ENCODE measurements at regions not wholly inside any gene's neighbourhood (a gene's known extent, or its start where the extent isn't known, plus 50 kb on each side); places are given as distances from the start of the nearest gene placed in this dataset.

- no peak for DNase-seq
Observed at GRCh38 chr2:234673961-234674759, 177.3 kb upstream of the ARL4C start.

DNA sequence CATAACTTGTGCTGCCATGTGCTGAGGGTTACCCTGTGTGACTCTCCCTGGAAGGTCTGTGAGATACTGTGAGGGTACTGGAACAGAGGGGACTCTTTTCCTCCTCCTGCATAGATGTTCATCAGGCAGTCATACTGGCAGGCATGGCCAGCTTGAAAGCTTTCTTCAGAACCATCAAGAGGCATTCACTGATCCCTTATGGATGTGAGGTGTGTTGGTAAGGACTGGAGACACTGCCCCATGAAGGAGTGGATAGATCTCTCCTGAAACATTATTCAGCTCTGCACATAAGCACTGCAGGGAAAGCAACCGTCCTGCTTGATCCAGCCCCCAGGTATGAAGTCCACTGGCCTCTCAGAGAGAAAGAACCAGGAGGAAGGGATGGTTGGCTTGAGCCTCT is 176.6 kb upstream of the ARL4C start:
- DNase-seq: no peak

GRCh38 chr2:234672498-234673150 is 175.7 kb upstream of the ARL4C start:
- DNase-seq: no peak

DNA sequence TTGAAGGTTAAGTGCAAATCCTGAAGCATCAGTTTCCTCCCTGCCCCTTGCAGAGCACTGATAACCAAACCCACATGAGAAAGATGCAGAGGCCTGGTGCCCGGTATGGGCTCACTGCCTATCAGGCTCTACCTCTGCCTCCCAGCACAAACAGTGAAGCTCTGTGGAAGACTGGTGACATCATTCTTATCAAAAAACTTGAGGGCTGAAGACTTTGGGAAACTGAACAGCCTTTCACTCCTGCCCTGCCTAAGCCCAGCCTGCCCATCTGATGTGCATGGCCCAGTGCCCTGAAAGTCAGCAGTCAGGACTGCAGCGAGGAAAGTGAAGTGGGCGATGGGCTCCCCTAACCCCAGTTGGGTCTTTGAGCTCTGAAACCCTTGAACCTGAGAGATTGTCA is 174.8 kb upstream of the ARL4C start:
- no peak for DNase-seq

DNA sequence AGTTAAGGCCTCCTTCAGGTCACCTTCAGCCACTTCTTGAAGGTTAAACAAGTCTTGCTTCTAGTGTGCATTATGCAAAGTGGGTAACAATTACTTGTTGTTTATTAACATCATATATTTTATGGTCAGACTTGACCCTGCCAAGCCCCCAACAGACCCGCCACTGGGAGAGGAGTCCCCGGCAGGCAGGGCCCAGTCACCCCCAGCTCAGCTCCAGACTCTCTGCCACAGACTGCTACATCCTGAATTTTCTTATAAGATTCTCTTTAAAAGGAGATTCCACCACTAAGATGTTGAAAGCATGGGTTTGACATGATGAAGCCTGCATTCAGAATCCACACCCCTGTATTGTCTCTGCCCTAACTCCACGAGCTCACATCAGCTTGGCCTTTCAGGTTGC is 174.3 kb upstream of the ARL4C start:
- no peak for DNase-seq

DNA sequence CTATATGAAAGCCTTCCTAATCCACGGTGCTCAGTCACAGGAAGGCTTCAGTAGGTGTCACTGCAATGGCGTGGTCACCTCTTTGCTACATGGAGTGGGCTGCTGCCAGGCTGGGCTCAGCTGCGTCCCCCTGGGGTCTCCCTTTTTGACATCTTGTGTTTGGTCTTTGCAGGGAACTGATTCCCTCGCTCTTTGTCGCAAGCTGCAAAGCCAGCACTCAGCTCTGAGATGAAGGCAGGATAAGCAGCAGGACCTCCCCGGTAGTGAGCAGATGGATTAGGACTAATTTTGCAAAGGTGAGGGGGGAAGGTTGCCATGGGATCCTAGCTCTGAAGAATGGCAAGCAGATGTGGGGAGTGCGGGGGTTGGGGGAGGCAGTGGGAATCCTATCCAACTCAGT is 173.9 kb upstream of the ARL4C start:
- DNase-seq: no peak

DNA sequence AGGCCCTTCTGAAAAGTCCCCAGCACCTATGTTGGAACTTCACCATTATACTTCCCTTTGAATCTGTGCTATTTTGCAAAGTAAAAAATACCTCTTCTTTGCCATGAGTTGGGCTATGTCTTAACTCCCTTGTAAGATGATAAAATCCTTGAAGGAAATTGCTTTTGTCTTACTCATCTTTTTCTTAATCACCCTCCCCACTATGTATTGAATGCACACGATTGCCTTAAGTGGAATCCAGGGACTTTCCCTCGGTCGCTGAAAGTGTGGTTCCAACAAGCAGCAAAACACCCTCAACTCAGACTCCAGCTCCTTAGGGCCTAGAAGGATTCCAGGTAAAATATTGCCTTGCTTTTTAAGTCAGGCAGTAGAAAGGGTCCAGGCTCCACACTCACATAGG is 173.2 kb upstream of the ARL4C start:
- no peak for DNase-seq

DNA sequence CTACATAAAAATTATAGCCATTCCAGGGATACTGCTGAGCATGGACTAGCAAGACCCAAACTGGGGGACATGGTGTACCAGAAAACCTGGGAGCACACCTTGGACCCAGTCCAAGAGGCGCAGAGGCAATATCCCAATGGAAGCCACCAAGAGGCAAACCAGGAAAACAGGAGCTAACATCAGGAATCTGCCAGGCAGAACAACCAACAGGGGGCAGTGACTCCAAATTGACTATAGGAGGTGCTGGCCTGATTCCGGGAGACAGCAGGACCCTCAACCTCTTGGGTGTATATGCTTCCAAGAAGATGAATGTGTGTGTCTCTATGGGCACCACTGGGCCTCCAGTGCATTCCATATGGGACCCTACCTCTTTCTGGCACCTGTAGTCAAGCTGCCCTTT is 172.7 kb upstream of the ARL4C start:
- no peak for DNase-seq

GRCh38 chr2:234669001-234669400 is 172.1 kb upstream of the ARL4C start:
- DNase-seq: no peak

GRCh38 chr2:234666911-234667310 is 170.0 kb upstream of the ARL4C start:
- no peak for DNase-seq

GRCh38 chr2:234665304-234665703 is 168.4 kb upstream of the ARL4C start:
- no peak for DNase-seq

DNA sequence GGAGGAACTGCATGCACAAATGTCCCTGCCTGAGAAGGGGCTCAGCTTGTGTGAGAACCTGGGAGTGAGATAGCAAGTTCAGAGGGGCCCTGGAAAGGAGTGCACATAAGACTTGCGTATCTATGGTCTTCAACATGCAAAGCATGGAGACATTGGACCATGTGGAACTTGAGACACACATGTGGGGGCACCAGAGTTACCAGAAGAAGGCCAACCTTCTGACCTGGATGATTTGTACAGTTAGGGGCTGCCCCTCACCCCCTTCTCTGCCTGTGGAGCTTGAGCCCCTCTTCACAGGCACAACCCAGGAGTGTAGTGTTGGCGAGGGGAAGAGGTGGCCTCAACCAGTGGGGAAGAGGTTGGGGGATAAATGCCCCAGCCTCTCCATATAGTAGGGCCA is 165.0 kb upstream of the ARL4C start:
- no peak for DNase-seq

GRCh38 chr2:234661175-234661574 is 164.3 kb upstream of the ARL4C start:
- DNase-seq: no peak

DNA sequence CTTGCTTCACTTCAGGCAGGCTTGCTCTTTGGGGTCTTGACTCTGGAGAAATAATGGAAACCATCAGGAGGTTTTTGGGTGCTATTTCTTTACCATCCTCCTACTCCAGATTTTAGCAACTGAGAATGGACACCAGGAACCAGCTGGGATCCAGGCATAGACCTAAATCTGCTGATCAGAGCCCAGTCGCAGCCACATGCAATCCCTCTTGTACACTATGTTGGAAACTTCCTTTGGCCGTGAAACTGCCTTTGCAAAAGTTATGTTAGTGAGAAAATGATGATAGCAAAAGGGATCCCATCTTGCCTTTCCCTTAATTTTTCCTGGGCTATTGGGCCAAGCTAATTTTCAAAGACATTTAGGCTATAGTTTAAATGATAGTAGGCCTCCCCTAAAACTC is 158.8 kb upstream of the ARL4C start:
- no peak for DNase-seq

GRCh38 chr2:234650911-234651310 is 154.0 kb upstream of the ARL4C start:
- no peak for DNase-seq

DNA sequence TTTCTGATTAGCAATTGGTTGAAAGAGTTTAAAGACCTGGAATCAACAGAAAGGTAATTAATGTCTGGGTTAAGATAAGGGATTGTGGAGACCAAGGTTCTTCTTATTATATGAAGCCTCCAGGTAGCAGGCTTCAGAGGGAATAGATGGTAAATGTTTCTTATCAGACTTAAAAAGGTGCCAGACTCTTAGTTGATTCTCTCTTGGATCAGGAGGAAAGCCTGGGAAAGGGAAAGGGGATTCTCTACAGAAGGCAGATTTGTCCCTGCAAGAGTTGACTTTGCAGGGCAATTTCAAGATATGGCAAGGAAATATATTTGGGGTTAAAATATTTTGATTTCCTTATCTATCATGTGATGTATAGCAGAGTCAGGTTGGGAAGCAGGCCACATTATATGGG is 153.1 kb upstream of the ARL4C start:
- no peak for DNase-seq

DNA sequence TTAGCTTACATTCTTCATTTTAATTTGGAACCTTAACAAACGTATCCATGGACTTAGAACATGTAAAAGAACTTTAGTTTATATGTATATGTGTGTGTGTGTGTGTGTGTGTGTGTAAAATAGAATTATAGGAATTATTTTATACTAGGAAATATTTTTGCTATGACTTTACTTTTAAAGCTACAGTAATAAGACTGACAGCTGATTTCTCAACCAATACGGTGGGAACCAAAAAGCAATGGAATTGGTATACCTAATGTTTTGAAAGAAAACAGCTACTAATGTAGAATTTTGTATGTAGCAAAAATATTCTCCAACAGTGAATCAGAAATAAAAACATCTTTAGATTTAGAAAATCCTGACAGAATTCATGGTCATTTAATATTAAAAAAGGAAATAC is 146.5 kb upstream of the ARL4C start:
- no peak for DNase-seq

DNA sequence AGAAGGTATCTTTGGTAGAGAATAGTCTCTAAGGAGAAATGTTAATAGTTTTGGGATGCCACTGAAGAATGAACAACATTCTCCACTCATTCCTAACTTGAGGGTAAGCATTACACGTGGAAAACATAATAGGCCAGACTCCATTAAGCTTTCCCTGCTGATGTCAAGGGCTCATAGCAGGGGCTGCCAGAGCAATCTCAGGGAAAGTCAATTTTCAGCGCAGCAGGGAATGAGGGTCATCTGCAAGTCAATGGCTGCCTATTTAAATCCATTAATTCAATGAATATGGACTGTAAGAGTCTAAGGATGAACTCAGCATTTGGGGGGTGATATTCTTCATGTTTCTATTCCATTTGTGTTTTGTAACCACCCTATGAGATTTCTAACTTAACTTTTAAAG is 144.2 kb upstream of the ARL4C start:
- DNase-seq: no peak

DNA sequence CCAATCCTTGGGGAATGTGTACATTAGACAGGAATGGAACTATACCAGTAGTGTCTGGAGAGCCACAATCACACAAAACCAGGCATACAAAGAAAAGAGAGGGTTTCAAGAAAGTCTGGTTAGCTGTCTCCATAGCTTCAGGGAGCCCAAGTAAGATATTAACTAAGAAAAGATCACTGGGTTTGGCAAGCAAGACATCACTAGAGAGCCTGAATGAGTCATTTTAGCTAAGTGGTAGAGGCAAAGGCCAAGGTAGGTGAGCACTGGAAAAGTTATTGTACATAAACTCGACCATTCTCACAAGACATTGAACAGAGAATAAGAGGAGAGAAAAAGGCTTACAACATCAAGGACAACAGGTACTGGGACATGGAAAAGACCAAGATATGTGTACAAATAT is 143.8 kb upstream of the ARL4C start:
- no peak for DNase-seq

GRCh38 chr2:234638966-234639365 is 142.1 kb upstream of the ARL4C start:
- no peak for DNase-seq

DNA sequence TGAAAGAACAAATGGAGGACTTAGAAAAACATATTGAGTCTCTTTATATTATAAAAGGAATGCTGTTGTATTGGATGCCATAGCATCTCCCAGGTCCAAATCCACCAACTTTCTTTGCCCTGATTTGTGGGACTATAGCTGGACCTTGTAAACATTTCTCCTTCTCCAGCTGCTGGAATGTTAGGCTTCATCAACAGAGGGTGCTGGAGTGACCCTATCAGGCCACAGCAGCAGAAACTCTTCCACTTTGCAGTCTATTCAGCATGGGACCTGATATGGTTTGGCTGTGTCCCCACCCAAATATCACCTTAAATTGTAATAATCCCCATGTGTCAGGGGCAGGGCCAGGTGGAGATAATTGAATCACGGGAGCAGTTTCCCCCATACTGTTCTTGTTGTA is 138.4 kb upstream of the ARL4C start:
- DNase-seq: no peak

- no peak for DNase-seq
Observed at GRCh38 chr2:234633581-234634230, 136.8 kb upstream of the ARL4C start.

DNA sequence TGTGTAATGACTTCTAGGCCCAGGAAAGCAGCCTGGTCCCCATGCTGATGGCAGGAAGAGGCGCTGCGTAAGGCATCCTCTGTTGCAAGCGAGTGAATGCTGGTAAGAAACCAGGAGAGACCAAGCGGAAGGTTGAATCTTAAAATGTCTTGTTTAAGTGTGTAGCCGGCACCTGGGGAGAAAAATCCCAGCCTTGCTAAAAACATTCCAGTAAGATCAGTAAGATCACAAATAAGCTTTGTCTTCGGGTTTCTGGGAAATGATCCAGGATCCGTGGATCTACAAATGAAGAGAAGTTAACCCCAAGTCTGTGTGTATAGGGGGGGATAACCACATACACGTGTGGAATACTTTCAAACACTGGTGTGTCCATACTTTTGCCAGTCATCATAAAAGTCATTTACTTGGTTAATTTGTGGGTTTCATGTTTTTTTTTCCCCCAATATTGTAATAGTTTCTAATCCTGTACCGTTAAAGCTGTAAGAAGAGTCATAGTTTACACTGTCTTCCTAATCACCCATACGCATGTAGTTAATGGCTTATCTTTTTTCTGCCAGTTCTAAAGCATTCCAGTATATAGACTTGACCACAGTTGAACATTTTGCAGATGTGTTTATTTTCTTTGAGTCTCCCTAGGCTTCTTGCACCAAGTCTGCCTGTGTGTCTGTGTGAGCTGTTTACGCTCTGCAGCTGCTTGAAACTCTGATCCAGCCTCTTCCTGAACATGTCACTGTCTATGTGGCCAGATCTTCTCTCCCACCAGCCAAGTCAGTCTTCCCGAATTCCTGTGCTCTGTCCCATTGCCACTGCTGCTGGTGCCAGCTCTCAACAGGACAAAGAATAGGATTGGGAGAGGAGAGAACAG is 135.9 kb upstream of the ARL4C start:
- no peak for DNase-seq
